ENCODE measurements at regions not wholly inside any gene's neighbourhood (a gene's known extent, or its start where the extent isn't known, plus 50 kb on each side); places are given as distances from the start of the nearest gene placed in this dataset.

GRCh38 chr10:131819241-131820072, 81.4 kb upstream of the PPP2R2D start:
- TF ChIP-seq CTCF (IDR thresholded peaks at IDR 0.05): no peak
- no peak for TF ChIP-seq EP300 (IDR thresholded peaks at IDR 0.05)

Data from suprapubic skin (tissue), 3 donors.